ENCODE measurements at regions not wholly inside any gene's neighbourhood (a gene's known extent, or its start where the extent isn't known, plus 50 kb on each side); places are given as distances from the start of the nearest gene placed in this dataset.

GRCh38 chr5:77841616-77842015 is 65.5 kb upstream of the TBCA start:
- H3K4me2 ChIP-seq (ENCODE audit: control insufficient read depth, extremely low read depth, insufficient read depth, low read depth, low read length): no peak overlapping the region
- no peaks in the 10 kb centered on the region for H3K9me1 ChIP-seq (ENCODE audit: control insufficient read depth, extremely low read depth, insufficient read depth, low read length)
- no peak overlapping the region for H3K27ac ChIP-seq (ENCODE audit: control insufficient read depth, insufficient read depth, low read length)
- no peak for TF ChIP-seq EZH2 (IDR thresholded peaks at IDR 0.05; ENCODE audit: low read length)
- TF ChIP-seq, protein P1, sequence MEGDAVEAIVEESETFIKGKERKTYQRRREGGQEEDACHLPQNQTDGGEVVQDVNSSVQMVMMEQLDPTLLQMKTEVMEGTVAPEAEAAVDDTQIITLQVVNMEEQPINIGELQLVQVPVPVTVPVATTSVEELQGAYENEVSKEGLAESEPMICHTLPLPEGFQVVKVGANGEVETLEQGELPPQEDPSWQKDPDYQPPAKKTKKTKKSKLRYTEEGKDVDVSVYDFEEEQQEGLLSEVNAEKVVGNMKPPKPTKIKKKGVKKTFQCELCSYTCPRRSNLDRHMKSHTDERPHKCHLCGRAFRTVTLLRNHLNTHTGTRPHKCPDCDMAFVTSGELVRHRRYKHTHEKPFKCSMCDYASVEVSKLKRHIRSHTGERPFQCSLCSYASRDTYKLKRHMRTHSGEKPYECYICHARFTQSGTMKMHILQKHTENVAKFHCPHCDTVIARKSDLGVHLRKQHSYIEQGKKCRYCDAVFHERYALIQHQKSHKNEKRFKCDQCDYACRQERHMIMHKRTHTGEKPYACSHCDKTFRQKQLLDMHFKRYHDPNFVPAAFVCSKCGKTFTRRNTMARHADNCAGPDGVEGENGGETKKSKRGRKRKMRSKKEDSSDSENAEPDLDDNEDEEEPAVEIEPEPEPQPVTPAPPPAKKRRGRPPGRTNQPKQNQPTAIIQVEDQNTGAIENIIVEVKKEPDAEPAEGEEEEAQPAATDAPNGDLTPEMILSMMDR (optimal IDR thresholded peaks at IDR 0.05 in 1 of 3, IDR thresholded peaks at IDR 0.05 in 1 of 3, conservative IDR thresholded peaks at IDR 0.05 in 1 of 3; ENCODE audit: extremely low read depth in 1 of 3, insufficient read depth in 2 of 3, low read length in 3 of 3): no peak
- no peak overlapping the region for H2AFZ ChIP-seq (ENCODE audit: control insufficient read depth, low read length)
- no peaks in the 10 kb centered on the region for H3K9me3 ChIP-seq (ENCODE audit: control insufficient read depth, low read depth, low read length)
- dilution Hi-C loops (cut with MboI; ENCODE audit: extremely low pct_ligation_motif_present, low sequenced_read_pairs): no loop called here
- no peak overlapping the region for H3K9ac ChIP-seq (ENCODE audit: control insufficient read depth, extremely low read depth, insufficient read depth, low read length)
- peaks cover 5% of the 10 kb centered on the region for H3K4me1 ChIP-seq (ENCODE audit: control insufficient read depth, extremely low read depth, insufficient read depth, low read length)
- no peak for FAIRE-seq
- no peaks in the 10 kb centered on the region for H3K36me3 ChIP-seq (ENCODE audit: control insufficient read depth in 2 of 2, extremely low read depth in 1 of 2, insufficient read depth in 2 of 2, low read length in 2 of 2)
- H4K20me1 ChIP-seq (ENCODE audit: control insufficient read depth, extremely low read depth, insufficient read depth, low read length): no peaks in the 10 kb centered on the region
- H3K27me3 ChIP-seq (ENCODE audit: control insufficient read depth, extremely low read depth, insufficient read depth, low read length): peaks cover 40% of the 10 kb centered on the region
- DNase-seq (ENCODE audit: low read depth, low spot score): no peak
- no peak overlapping the region for H3K4me3 ChIP-seq (ENCODE audit: control insufficient read depth in 2 of 3, extremely low read depth in 1 of 3, insufficient read depth in 2 of 3, low read depth in 1 of 3, low read length in 3 of 3)
- no peaks in the 10 kb centered on the region for H3K79me2 ChIP-seq (ENCODE audit: control insufficient read depth, insufficient read depth, low read length)

GRCh38 chr5:77840930-77841329 is 64.8 kb upstream of the TBCA start:
- peaks cover 35% of the 10 kb centered on the region for H3K27me3 ChIP-seq (ENCODE audit: control insufficient read depth, extremely low read depth, insufficient read depth, low read length)
- H3K4me2 ChIP-seq (ENCODE audit: control insufficient read depth, extremely low read depth, insufficient read depth, low read depth, low read length): no peak overlapping the region
- no peaks in the 10 kb centered on the region for H3K36me3 ChIP-seq (ENCODE audit: control insufficient read depth in 2 of 2, extremely low read depth in 1 of 2, insufficient read depth in 2 of 2, low read length in 2 of 2)
- no peaks in the 10 kb centered on the region for H3K9me3 ChIP-seq (ENCODE audit: control insufficient read depth, low read depth, low read length)
- dilution Hi-C loops (cut with MboI; ENCODE audit: extremely low pct_ligation_motif_present, low sequenced_read_pairs): no loop called here
- H3K9ac ChIP-seq (ENCODE audit: control insufficient read depth, extremely low read depth, insufficient read depth, low read length): no peak overlapping the region
- no peak for DNase-seq (ENCODE audit: low read depth, low spot score)
- TF ChIP-seq, protein P1 (optimal IDR thresholded peaks at IDR 0.05 in 1 of 3, IDR thresholded peaks at IDR 0.05 in 1 of 3, conservative IDR thresholded peaks at IDR 0.05 in 1 of 3; ENCODE audit: extremely low read depth in 1 of 3, insufficient read depth in 2 of 3, low read length in 3 of 3): no peak
- no peak for TF ChIP-seq EZH2 (IDR thresholded peaks at IDR 0.05; ENCODE audit: low read length)
- no peak overlapping the region for H3K4me3 ChIP-seq (ENCODE audit: control insufficient read depth in 2 of 3, extremely low read depth in 1 of 3, insufficient read depth in 2 of 3, low read depth in 1 of 3, low read length in 3 of 3)
- H3K9me1 ChIP-seq (ENCODE audit: control insufficient read depth, extremely low read depth, insufficient read depth, low read length): no peaks in the 10 kb centered on the region
- H2AFZ ChIP-seq (ENCODE audit: control insufficient read depth, low read length): no peak overlapping the region
- no peaks in the 10 kb centered on the region for H4K20me1 ChIP-seq (ENCODE audit: control insufficient read depth, extremely low read depth, insufficient read depth, low read length)
- no peak overlapping the region for H3K27ac ChIP-seq (ENCODE audit: control insufficient read depth, insufficient read depth, low read length)
- no peak for FAIRE-seq
- H3K79me2 ChIP-seq (ENCODE audit: control insufficient read depth, insufficient read depth, low read length): no peaks in the 10 kb centered on the region
- H3K4me1 ChIP-seq (ENCODE audit: control insufficient read depth, extremely low read depth, insufficient read depth, low read length): peaks cover 5% of the 10 kb centered on the region

All from keratinocyte (primary cell).